GM18870 (cell line): ENCODE measurements at regions not wholly inside any gene's neighbourhood (a gene's known extent, or its start where the extent isn't known, plus 50 kb on each side); places are given as distances from the start of the nearest gene placed in this dataset.
A peak's percentile ranks its signal among the peaks of the same experiment; 100 is the strongest.
"Not testable (repeated sequence)": the region's sequence is repeated elsewhere in the genome, so short reads cannot be mapped to it uniquely, and the experiment has no call there.

Source experiments
- ATAC-seq: cut with Tn5 transposase; IDR thresholded peaks from one replicate; pipeline ENCODE4 v1.9.1; 2021; ENCODE audit warnings: moderate library complexity; ENCODE audit not compliant: unreplicated experiment

DNA sequence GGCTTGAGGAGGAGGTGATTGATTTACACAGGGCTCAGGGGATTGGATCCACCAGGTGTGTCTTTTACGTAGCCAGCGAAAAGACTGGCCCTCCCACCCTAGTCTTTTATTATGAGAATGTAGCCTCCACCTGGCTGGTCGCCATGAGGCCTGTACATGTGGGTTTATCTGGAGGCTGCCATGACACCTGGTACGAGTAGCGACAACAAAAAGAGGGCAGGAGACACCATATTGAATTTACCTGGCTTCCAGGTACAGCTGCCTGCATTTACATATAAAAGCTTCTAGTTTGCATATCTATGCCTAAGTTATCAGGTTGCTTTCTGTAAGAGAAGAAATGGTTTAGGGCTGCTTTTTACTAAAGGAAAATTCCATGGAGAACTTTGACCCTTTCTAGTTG lies 1173.7 kb upstream of the SEMA6A start:
- no peak for ATAC-seq

DNA sequence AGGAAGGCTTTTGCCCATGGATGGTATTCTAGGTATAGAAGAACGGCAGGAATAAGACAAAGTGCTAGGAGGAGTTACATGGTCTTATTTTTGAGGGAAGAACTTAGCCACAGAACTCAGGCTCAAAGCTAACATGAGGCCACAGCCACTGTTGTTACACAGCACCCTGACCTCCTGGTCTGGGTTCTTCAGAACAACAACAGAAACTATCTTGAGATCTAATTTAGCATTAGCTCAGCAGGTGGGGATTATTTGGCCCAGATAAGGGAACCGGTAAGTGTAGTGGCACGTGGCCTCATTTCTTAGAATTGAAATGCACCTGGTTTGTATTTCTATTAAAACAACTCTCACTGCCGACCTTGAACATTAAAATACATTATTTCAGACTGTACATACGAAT lies 1168.7 kb upstream of the SEMA6A start:
- no peak for ATAC-seq

DNA sequence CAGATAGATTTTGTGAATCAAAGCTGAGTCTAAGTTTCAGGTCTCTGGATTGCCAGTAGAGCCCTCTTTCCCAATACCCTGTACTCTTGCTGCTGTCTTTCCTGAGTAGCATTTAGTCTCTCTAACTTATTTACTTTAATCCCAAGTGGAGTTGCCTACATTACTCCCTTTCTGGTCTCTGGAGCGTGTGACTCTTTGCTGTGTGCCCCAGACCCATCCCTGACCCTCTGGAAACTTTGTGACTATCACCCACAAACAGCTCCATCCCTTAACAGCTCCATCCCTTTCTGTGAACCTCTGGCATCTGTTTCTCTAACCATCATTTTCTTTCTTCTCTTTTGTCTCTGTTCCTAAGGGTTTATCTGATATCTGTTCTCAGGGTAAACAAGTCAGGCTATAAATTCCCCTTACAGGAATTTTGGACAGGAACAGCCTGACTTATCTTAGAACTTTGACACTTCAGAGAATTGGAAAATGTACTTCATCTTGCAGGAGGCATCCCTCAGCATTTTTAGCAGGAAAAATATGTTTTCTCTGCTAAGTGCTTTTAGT lies 1167.1 kb upstream of the SEMA6A start:
- ATAC-seq: no peak

- no peak for ATAC-seq
Measured at GRCh38 chr5:117740268-117740667, 1165.6 kb upstream of the SEMA6A start.

DNA sequence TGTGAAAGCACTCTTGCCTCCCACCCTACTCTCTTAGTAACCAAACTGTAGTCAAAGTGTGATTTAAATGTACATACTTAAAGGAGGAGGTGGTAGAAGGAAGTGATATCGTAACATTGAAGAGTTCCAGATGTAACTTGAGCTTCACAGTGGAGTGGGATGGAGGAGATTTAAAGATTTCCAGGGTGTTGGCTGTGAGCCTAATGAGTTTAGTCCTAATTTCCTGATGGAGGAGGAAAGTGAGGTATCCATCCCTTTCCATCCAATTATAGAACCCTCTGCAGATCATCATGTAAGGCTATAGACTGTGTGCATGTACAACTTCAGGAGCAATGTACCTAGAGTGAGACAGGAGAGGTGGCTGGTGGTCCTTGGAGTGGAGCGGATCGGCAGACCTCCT lies 1163.9 kb upstream of the SEMA6A start:
- ATAC-seq: no peak

- ATAC-seq: no peak
Measured at GRCh38 chr5:117736698-117737097, 1162.1 kb upstream of the SEMA6A start.

- no peak for ATAC-seq
Measured at GRCh38 chr5:117734056-117734455, 1159.4 kb upstream of the SEMA6A start.

- no peak for ATAC-seq
Measured at GRCh38 chr5:117733051-117733450, 1158.4 kb upstream of the SEMA6A start.

- no peak for ATAC-seq
Measured at GRCh38 chr5:117732264-117732663, 1157.6 kb upstream of the SEMA6A start.

DNA sequence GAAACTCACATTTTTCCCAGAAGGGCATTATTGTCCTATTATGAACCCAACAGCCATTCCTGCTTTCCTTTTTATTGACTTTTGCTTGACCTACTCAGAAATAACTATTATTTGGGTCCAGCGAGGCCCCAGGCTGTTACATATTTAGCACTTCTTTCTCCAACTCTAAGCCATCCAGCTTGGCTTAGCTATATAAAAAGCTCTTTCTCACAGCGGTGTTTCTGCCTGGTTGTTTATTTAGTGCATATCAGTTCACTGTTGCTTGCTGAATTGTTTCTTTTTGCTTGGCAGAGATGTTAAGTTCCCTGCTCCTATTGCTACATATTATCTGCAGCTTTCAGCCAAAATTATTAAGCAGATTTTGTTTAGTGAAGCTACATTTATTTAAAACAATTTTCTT lies 1156.8 kb upstream of the SEMA6A start:
- no peak for ATAC-seq

- not testable (repeated sequence) for ATAC-seq
Measured at GRCh38 chr5:117720784-117721183, 1146.2 kb upstream of the SEMA6A start.

GRCh38 chr5:117719413-117719812 lies 1144.8 kb upstream of the SEMA6A start:
- no peak for ATAC-seq

GRCh38 chr5:117713585-117714198 lies 1139.1 kb upstream of the SEMA6A start:
- no peak for ATAC-seq

GRCh38 chr5:117701062-117701461 lies 1126.4 kb upstream of the SEMA6A start:
- ATAC-seq: no peak

DNA sequence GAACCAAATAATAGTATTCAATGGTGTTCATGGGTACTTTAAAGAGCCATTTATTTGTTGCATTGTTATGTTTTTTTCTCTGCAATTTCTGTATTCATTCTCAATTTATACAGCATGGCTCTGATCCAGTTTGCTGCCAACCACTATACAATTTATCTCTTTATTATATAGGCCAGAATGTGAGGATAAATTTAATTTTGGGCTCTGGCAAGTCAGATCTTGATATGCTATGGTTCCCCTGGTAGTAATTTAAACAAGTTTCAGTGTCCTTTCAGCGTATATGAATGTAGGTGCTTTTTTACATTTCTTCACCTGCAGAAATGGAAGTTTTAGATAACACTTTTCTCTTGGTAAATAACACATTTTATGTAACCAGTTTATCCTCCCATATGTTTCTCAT lies 1118.0 kb upstream of the SEMA6A start:
- no peak for ATAC-seq

DNA sequence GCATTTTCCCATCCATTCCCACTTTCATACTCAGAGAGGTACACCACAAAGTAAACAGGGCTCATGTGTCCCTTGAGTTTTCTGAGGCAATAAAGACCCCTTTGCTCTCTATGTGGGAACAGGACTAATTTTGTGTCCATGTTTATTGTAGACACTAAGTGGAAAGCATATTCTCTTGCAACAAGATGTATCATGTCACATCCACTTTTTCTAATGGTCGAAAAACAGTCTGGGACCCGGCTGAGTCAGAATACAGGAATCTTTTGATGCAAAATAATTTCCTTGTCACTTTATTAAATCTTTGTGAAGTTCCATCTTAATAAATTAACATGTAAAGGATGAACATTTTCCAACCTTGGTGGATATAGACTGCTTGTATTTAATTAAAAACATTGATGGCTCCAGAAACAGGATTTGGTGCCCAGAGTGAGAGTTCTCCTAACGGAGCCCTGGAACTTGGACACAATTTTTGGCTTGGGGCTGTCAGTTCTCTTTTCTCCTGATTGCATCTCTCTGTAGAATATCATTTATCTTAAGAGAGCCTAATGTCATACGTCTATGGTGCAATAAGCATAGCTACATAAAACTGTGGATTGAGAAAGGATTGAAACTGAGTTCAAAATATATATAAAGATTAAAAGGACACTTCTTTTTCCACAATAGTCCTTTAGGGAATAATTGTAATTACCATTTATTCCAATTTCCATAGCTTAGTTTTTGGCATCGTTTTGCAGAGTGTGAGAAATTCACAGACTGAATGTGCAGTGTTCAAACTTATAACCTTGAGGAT lies 1116.7 kb upstream of the SEMA6A start:
- no peak for ATAC-seq

DNA sequence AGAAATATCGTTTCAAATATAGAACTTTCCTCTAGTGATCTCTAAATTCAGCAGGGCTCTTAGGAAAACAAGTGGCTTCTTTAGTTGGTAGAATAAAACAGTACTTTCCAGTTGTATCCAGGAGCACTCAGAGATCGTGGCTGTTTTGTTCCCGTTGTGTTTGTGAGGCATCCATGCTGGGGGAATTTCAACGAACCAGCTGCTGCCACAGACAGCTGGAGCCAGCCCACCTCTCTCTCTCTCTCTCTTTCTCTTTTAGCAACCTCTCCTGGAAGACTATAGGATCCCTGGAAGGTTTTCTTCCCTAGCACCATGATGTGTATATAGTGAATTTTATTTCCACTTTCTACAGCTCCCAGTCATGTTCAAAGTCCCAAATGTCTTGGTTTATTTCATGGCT lies 1116.0 kb upstream of the SEMA6A start:
- no peak for ATAC-seq

- ATAC-seq: no peak
Measured at GRCh38 chr5:117686926-117687325, 1112.3 kb upstream of the SEMA6A start.

- ATAC-seq: no peak
Measured at GRCh38 chr5:117682416-117682815, 1107.8 kb upstream of the SEMA6A start.

DNA sequence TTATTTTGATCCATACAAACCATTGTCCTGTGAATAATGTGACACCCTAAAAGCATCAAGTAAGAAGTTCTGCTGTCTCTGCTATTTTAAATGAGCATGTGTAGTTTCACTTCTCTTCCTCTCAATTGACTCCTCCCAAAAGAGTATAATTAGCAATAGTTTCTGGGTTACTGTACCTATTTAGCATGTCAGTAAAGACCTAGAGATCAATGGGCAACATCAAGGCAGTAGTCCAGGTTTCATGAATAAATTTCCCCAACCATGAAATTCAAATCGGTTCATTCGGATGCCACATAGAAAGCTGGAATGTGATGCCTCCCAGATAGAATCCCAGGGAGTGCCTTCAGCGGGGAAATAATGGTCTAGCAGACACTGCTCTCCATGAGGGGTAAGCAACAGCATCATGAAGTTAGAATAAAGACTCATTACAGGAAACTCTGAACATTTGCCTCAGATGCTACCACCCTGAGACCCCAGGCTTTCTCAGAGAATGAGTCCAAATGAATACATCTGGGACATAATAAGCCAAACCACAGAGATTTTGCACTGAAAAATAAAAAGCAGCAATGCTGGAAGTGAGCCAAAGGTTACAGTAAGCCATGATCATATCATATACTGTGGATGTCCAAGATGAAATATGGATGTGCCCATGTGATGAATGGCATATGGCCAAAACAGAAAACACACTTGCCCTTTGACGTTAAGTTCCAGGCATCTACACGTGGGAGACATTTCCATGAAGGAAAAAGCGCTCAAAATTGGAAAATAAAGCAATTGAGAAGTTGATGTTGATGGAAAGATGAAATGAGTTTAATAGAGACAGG lies 1107.0 kb upstream of the SEMA6A start:
- ATAC-seq: peak; percentile 62

- no peak for ATAC-seq
Measured at GRCh38 chr5:117680426-117680825, 1105.8 kb upstream of the SEMA6A start.

- no peak for ATAC-seq
Measured at GRCh38 chr5:117679046-117679445, 1104.4 kb upstream of the SEMA6A start.
